Peyer's patch (tissue), 4 donors: ENCODE measurements at regions not wholly inside any gene's neighbourhood (a gene's known extent, or its start where the extent isn't known, plus 50 kb on each side); places are given as distances from the start of the nearest gene placed in this dataset.
A peak's percentile ranks its signal among the peaks of the same experiment; 100 is the strongest.

Experiments used
- CTCF ChIP-seq, 6 experiments: fragments of 450-650 bp in 4 of 6; fragments of 200-600 bp in 2 of 6; sonication (generic) in 1 of 6; IDR thresholded peaks; one replicate each; pipeline ENCODE4 v1.5.1; 2017 to 2019; ENCODE audit warnings: antibody characterized with exemption in 6 of 6, mild to moderate bottlenecking in 3 of 6, moderate library complexity in 1 of 6
- POLR2A ChIP-seq, 2 donors: fragments of 450-650 bp; IDR thresholded peaks; one replicate each; pipeline ENCODE4 v1.5.1; 2017; ENCODE audit warnings: antibody characterized with exemption in 2 of 2, mild to moderate bottlenecking in 2 of 2, moderate library complexity in 2 of 2

GRCh38 chr14:103259801-103260628 lies 74.0 kb upstream of the EIF5 start:
- TF ChIP-seq CTCF (IDR thresholded peaks at IDR 0.05) (no peak), POLR2A (IDR thresholded peaks at IDR 0.05) (peak; percentile 27 to 43)
